ENCODE measurements at regions not wholly inside any gene's neighbourhood (a gene's known extent, or its start where the extent isn't known, plus 50 kb on each side); places are given as distances from the start of the nearest gene placed in this dataset.
"Not testable (repeated sequence)": the region's sequence is repeated elsewhere in the genome, so short reads cannot be mapped to it uniquely, and the experiment has no call there.

GRCh38 chr7:16268821-16269768 is 152.2 kb downstream of the CRPPA start:
- TF ChIP-seq CTCF (IDR thresholded peaks at IDR 0.05; ENCODE audit: unreplicated experiment in 3 of 3): no peak
- Mint-ChIP-seq H3K27ac (peak overlapping the region in 1 of 3 experiments; percentile 2), H3K27me3 (ENCODE audit: low read depth) (no peaks in the 10 kb centered on the region), H3K36me3 (ENCODE audit: low read depth) (no peaks in the 10 kb centered on the region), H3K4me1 (peaks cover 19% of the 10 kb centered on the region), H3K9me3 (no peaks in the 10 kb centered on the region), H3K4me3 (no peak overlapping the region)

GRCh38 chr7:16267953-16268820 is 153.2 kb downstream of the CRPPA start:
- Mint-ChIP-seq H3K4me3 (no peak overlapping the region), H3K9me3 (no peaks in the 10 kb centered on the region), H3K27ac (peak overlapping the region in 1 of 3 experiments; percentile 2), H3K27me3 (ENCODE audit: low read depth) (no peaks in the 10 kb centered on the region), H3K36me3 (ENCODE audit: low read depth) (no peaks in the 10 kb centered on the region), H3K4me1 (peaks cover 19% of the 10 kb centered on the region)
- TF ChIP-seq CTCF (IDR thresholded peaks at IDR 0.05; ENCODE audit: unreplicated experiment in 3 of 3): no peak

GRCh38 chr7:16266877-16267276 is 154.5 kb downstream of the CRPPA start:
- no peak for TF ChIP-seq CTCF (IDR thresholded peaks at IDR 0.05; ENCODE audit: unreplicated experiment in 3 of 3)
- Mint-ChIP-seq H3K4me1 (peaks cover 14% of the 10 kb centered on the region), H3K27ac (no peak overlapping the region), H3K4me3 (no peak overlapping the region), H3K9me3 (no peaks in the 10 kb centered on the region), H3K36me3 (ENCODE audit: low read depth) (no peaks in the 10 kb centered on the region), H3K27me3 (ENCODE audit: low read depth) (no peaks in the 10 kb centered on the region)

GRCh38 chr7:16266470-16266869 is 154.9 kb downstream of the CRPPA start:
- not testable (repeated sequence) for H3K36me3 Mint-ChIP-seq (ENCODE audit: low read depth); H3K9me3 Mint-ChIP-seq; H3K27me3 Mint-ChIP-seq (ENCODE audit: low read depth); H3K4me1 Mint-ChIP-seq; H3K27ac Mint-ChIP-seq; H3K4me3 Mint-ChIP-seq

- no peaks in the 10 kb centered on the region for H3K27me3 Mint-ChIP-seq (ENCODE audit: low read depth)
- TF ChIP-seq CTCF (IDR thresholded peaks at IDR 0.05; ENCODE audit: unreplicated experiment in 3 of 3): no peak
Observed at GRCh38 chr7:16265863-16266458, 155.4 kb downstream of the CRPPA start.

More at GRCh38 chr7:16265863-16266458, 155.4 kb downstream of the CRPPA start:
- H3K36me3 Mint-ChIP-seq (ENCODE audit: low read depth): no peaks in the 10 kb centered on the region
- H3K4me3 Mint-ChIP-seq: no peak overlapping the region
- peaks cover 8% of the 10 kb centered on the region for H3K4me1 Mint-ChIP-seq
- H3K9me3 Mint-ChIP-seq: no peaks in the 10 kb centered on the region
- no peak overlapping the region for H3K27ac Mint-ChIP-seq

Data from nephron (organoid).